Spleen (tissue), 7 donors: ENCODE measurements at regions not wholly inside any gene's neighbourhood (a gene's known extent, or its start where the extent isn't known, plus 50 kb on each side); places are given as distances from the start of the nearest gene placed in this dataset.

Experiments used
- POLR2A ChIP-seq, 3 donors: fragments of 450-650 bp; IDR thresholded peaks; one replicate each; pipeline ENCODE4 v1.5.1; 2017; ENCODE audit warnings: antibody characterized with exemption in 3 of 3, mild to moderate bottlenecking in 1 of 3
- POLR2AphosphoS5 ChIP-seq, 3 donors: sonication (generic); formaldehyde crosslinking; IDR thresholded peaks; one replicate each; pipeline ENCODE4 v1.5.1; 2017; ENCODE audit warnings: antibody characterized with exemption in 3 of 3
- TF ChIP-seq, protein P1 (sequence below), 11 experiments: fragments of 200-600 bp in 7 of 11; fragments of 450-650 bp in 4 of 11; sonication (generic) in 4 of 11; IDR thresholded peaks in 8 of 11; conservative IDR thresholded peaks in 3 of 11; 1 replicate in 7 of 11; 2 replicates in 4 of 11; pipeline versions ENCODE4 v1.4.0 to v1.8.0; 2016 to 2021; ENCODE audit warnings: antibody characterized with exemption in 11 of 11, inconsistent platforms in 4 of 11, mild to moderate bottlenecking in 1 of 11
- donor health status: DM: no; HTN: no; CAD: no; lungs with moderate emphysema.
- donor health status: DM: no; HTN: no; CAD: no.
- donor health status: DM: no; HTN: no; CAD: no.

DNA sequence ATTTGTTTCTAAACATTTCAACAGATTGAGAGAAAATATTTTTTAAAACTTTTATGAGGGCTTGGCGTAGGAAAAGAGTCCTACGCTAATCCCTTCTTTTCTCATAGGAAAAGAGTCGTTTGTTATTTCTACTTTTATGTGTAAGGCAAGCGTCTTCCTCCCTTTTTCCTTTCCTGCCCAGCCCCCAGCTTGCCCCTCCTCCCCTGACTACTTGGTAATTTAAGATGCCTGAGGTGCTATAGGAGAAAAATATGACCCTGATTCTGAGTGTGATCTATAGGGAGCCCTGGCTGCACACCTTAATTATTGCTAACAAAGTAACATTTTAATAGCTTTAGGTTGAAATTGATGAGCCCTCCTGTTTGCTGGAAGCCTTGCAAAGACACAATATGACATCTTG is 373.6 kb downstream of the PBX1 start:
- TF ChIP-seq POLR2A (IDR thresholded peaks at IDR 0.05) (no peak), POLR2AphosphoS5 (IDR thresholded peaks at IDR 0.05) (no peak)
- TF ChIP-seq, protein P1, sequence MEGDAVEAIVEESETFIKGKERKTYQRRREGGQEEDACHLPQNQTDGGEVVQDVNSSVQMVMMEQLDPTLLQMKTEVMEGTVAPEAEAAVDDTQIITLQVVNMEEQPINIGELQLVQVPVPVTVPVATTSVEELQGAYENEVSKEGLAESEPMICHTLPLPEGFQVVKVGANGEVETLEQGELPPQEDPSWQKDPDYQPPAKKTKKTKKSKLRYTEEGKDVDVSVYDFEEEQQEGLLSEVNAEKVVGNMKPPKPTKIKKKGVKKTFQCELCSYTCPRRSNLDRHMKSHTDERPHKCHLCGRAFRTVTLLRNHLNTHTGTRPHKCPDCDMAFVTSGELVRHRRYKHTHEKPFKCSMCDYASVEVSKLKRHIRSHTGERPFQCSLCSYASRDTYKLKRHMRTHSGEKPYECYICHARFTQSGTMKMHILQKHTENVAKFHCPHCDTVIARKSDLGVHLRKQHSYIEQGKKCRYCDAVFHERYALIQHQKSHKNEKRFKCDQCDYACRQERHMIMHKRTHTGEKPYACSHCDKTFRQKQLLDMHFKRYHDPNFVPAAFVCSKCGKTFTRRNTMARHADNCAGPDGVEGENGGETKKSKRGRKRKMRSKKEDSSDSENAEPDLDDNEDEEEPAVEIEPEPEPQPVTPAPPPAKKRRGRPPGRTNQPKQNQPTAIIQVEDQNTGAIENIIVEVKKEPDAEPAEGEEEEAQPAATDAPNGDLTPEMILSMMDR (IDR thresholded peaks at IDR 0.05 in 8 of 11, conservative IDR thresholded peaks at IDR 0.05 in 3 of 11): no peak
